Testis (tissue), 2 donors: ENCODE measurements at regions not wholly inside any gene's neighbourhood (a gene's known extent, or its start where the extent isn't known, plus 50 kb on each side); places are given as distances from the start of the nearest gene placed in this dataset.

Experiments used
- DNase-seq: peaks from one replicate; pipeline ENCODE4 v3.0.0-alpha.2; 2019
- H3K27ac ChIP-seq, 2 donors: fragments of 200-600 bp; sonication (generic); one replicate each; pipeline ENCODE4 v1.5.1; 2019
- H3K27me3 ChIP-seq: fragments of 200-600 bp; sonication (generic); one replicate; pipeline ENCODE4 v1.5.1; 2019
- H3K36me3 ChIP-seq: fragments of 200-600 bp; sonication (generic); one replicate; pipeline ENCODE4 v1.5.1; 2017; ENCODE audit warnings: low read depth; ENCODE audit errors: missing control alignments
- H3K4me1 ChIP-seq: fragments of 200-600 bp; sonication (generic); one replicate; pipeline ENCODE4 v1.5.1; 2019
- H3K4me3 ChIP-seq, 2 donors: fragments of 200-600 bp; sonication (generic); one replicate each; pipeline ENCODE4 v1.5.1; 2017 to 2019
- H3K9me3 ChIP-seq: fragments of 200-600 bp; sonication (generic); one replicate; pipeline ENCODE4 v1.5.1; 2017
- CTCF ChIP-seq, 3 experiments: fragments of 450-650 bp in 2 of 3; fragments of 200-600 bp in 1 of 3; sonication (generic) in 1 of 3; IDR thresholded peaks; one replicate each; pipeline ENCODE4 v1.5.1; 2016 to 2019; ENCODE audit warnings: antibody characterized with exemption in 3 of 3, mild to moderate bottlenecking in 2 of 3, moderate library complexity in 1 of 3
- POLR2A ChIP-seq: fragments of 450-650 bp; IDR thresholded peaks from one replicate; pipeline ENCODE4 v1.6.1; 2017; ENCODE audit warnings: antibody characterized with exemption, mild to moderate bottlenecking, moderate library complexity
- WGBS, 2 donors: methylation state at CpG; one replicate each; pipeline ENCODE4 v1.1.5; 2018; 5-methylcytosine and 5-hydroxymethylcytosine counted together
- intact Hi-C: fragments of 100-400 bp; cut with DNase I; formaldehyde crosslinking; loops from one replicate; pipeline ENCODE4 v1.15.1; 2023; ENCODE audit warnings: low total_unique reads

DNA sequence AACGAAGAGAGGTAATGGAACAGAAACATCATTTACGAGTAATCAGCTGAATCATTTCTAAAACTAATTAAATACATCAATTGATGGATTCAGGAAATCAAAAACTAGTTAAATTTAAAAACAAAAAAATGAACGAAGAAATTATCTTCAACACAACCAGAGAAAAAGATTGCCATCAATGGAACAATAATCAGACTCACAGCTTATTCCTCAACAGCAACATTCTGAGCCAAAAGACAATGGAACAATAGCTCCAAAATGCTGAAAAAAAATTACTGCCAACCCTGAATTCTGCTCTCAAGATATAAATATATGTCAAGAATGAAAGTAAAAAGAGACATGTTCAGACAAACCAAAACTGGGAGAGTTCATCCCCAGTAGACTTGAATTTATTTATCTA, 65.5 kb upstream of the KLF3 start:
- no peaks in the 10 kb centered on the region for H3K36me3 ChIP-seq
- H3K4me1 ChIP-seq, result no peaks in the 10 kb centered on the region
- no peak for DNase-seq
- no peak for TF ChIP-seq CTCF (IDR thresholded peaks at IDR 0.05)
- TF ChIP-seq POLR2A, result no peak
- H3K27me3 ChIP-seq, result no peaks in the 10 kb centered on the region
- intact Hi-C loops, result no loop called here
- H3K9me3 ChIP-seq, result no peaks in the 10 kb centered on the region
- WGBS, 2 donors, result 87 to 90% methylated on average over 3 of the region's 3 CpGs
- H3K4me3 ChIP-seq, result no peak overlapping the region
- no peak overlapping the region for H3K27ac ChIP-seq

DNA sequence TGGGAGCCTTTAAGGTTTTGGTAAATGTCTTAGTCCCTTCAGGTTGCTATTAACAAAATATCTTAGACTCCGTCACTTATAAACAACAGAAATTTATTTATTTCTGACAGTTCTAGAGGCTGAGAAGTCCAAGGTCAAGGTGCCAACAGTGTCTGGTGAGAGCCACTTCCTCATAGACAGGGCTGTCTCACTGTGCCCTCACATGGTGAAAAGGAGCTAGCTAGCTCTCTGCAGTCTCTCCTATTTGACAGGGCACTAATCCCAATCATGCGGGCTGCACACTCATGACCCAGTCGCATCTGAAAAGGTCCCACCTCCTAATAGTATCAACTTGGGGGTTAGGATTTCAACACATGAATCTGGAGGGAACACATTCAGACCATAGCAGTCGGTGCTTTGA, 63.4 kb upstream of the KLF3 start:
- 71 to 91% methylated on average over 4 of the region's 4 CpGs for WGBS, 2 donors
- Histone ChIP-seq H3K9me3 (no peaks in the 10 kb centered on the region), H3K4me3 (no peak overlapping the region), H3K4me1 (no peaks in the 10 kb centered on the region), H3K27ac (no peak overlapping the region), H3K36me3 (no peaks in the 10 kb centered on the region), H3K27me3 (no peaks in the 10 kb centered on the region)
- intact Hi-C loops, result no loop called here
- no peak for TF ChIP-seq CTCF (IDR thresholded peaks at IDR 0.05)
- TF ChIP-seq POLR2A, result no peak
- DNase-seq, result no peak

- TF ChIP-seq POLR2A (no peak), CTCF (IDR thresholded peaks at IDR 0.05) (no peak)
- no peak for DNase-seq
- no peaks in the 10 kb centered on the region for H3K36me3 ChIP-seq
- no peak overlapping the region for H3K27ac ChIP-seq
- intact Hi-C loops, result no loop called here
- 75 to 77% methylated on average over 6 of the region's 6 CpGs for WGBS, 2 donors
- H3K27me3 ChIP-seq, result no peaks in the 10 kb centered on the region
- H3K9me3 ChIP-seq, result no peaks in the 10 kb centered on the region
- H3K4me1 ChIP-seq, result no peaks in the 10 kb centered on the region
- H3K4me3 ChIP-seq, result no peak overlapping the region
Observed at GRCh38 chr4:38601244-38601915, 62.6 kb upstream of the KLF3 start.

- DNase-seq, result no peak
- no peaks in the 10 kb centered on the region for H3K9me3 ChIP-seq
- TF ChIP-seq CTCF (IDR thresholded peaks at IDR 0.05) (no peak), POLR2A (no peak)
- no peak overlapping the region for H3K4me3 ChIP-seq
- intact Hi-C loops, result no loop called here
- H3K4me1 ChIP-seq, result no peaks in the 10 kb centered on the region
- H3K27ac ChIP-seq, result no peak overlapping the region
- 74 to 90% methylated on average over 3 of the region's 3 CpGs for WGBS, 2 donors
- H3K36me3 ChIP-seq, result no peaks in the 10 kb centered on the region
- H3K27me3 ChIP-seq, result no peaks in the 10 kb centered on the region
Observed at GRCh38 chr4:38601916-38602291, 62.1 kb upstream of the KLF3 start.

- no peak for TF ChIP-seq CTCF (IDR thresholded peaks at IDR 0.05)
- TF ChIP-seq POLR2A, result no peak
- no peaks in the 10 kb centered on the region for H3K27me3 ChIP-seq
- H3K9me3 ChIP-seq, result no peaks in the 10 kb centered on the region
- H3K4me3 ChIP-seq, result no peak overlapping the region
- 96 to 97% methylated on average over 6 of the region's 6 CpGs for WGBS, 2 donors
- no peaks in the 10 kb centered on the region for H3K36me3 ChIP-seq
- no peak for DNase-seq
- intact Hi-C loops, result no loop called here
- no peak overlapping the region for H3K27ac ChIP-seq
- no peaks in the 10 kb centered on the region for H3K4me1 ChIP-seq
Observed at GRCh38 chr4:38603652-38604051, 60.3 kb upstream of the KLF3 start.
